HepG2 (cell line): ENCODE measurements at regions not wholly inside any gene's neighbourhood (a gene's known extent, or its start where the extent isn't known, plus 50 kb on each side); places are given as distances from the start of the nearest gene placed in this dataset.

Source experiments
- CHD4 ChIP-seq: fragments of 200-600 bp; sonication (generic); IDR thresholded peaks from 2 replicates; pipeline ENCODE4 v1.7.0; 2017; ENCODE audit warnings: mild to moderate bottlenecking, low read length, borderline replicate concordance
- ETV6 ChIP-seq: sonication (generic); formaldehyde crosslinking; conservative IDR thresholded peaks from 2 replicates; pipeline ENCODE4 v1.4.0; 2020; ENCODE audit warnings: missing genetic modification reagents
- FOXM1 ChIP-seq: sonication (generic); formaldehyde crosslinking; IDR thresholded peaks from 2 replicates; pipeline ENCODE4 v1.5.0; 2020; ENCODE audit warnings: missing genetic modification reagents
- HIVEP1 ChIP-seq: sonication (generic); formaldehyde crosslinking; IDR thresholded peaks from 2 replicates; pipeline ENCODE4 v1.4.0; 2020; ENCODE audit warnings: mild to moderate bottlenecking, missing genetic modification reagents
- HMG20A ChIP-seq: IDR thresholded peaks from 2 replicates; pipeline ENCODE4 v1.6.1; 2016; ENCODE audit warnings: borderline replicate concordance
- HNRNPK ChIP-seq: fragments of 200-400 bp; formaldehyde crosslinking; IDR thresholded peaks from 2 replicates; pipeline ENCODE4 v1.6.1; 2018; ENCODE audit warnings: low read length, low read depth, moderate library complexity, mild to moderate bottlenecking; ENCODE audit not compliant: poor library complexity, severe bottlenecking
- KDM5B ChIP-seq: sonication (generic); formaldehyde crosslinking; IDR thresholded peaks from 2 replicates; pipeline ENCODE4 v1.4.0; 2020; ENCODE audit warnings: missing genetic modification reagents, mild to moderate bottlenecking, borderline replicate concordance
- MAFG ChIP-seq: sonication (generic); formaldehyde crosslinking; IDR thresholded peaks from 2 replicates; pipeline ENCODE4 v1.5.1; 2020; ENCODE audit warnings: mild to moderate bottlenecking, missing genetic modification reagents
- MIER2 ChIP-seq: IDR thresholded peaks from 2 replicates; pipeline ENCODE4 v1.6.1; 2016; ENCODE audit warnings: missing biosample characterization, missing genetic modification reagents
- NR2F2 ChIP-seq: IDR thresholded peaks from 2 replicates; pipeline ENCODE4 v1.6.1; 2012; ENCODE audit warnings: low read depth, inconsistent platforms, borderline replicate concordance
- RFX3 ChIP-seq: IDR thresholded peaks from 2 replicates; pipeline ENCODE4 v1.6.1; 2016; ENCODE audit warnings: missing biosample characterization, missing genetic modification reagents
- YY1 ChIP-seq: IDR thresholded peaks from 2 replicates; pipeline ENCODE4 v1.6.1; 2011; ENCODE audit warnings: low read length, low read depth, moderate library complexity, mild to moderate bottlenecking; ENCODE audit not compliant: insufficient read depth, insufficient replicate concordance
- ZNF292 ChIP-seq: sonication (generic); formaldehyde crosslinking; IDR thresholded peaks from 2 replicates; pipeline ENCODE4 v1.8.1; 2022; ENCODE audit warnings: mild to moderate bottlenecking, low read depth, missing genetic modification reagents, borderline replicate concordance
- ZNF34 ChIP-seq: sonication (generic); formaldehyde crosslinking; IDR thresholded peaks from 2 replicates; pipeline ENCODE4 v1.4.0; 2020; ENCODE audit warnings: mild to moderate bottlenecking, missing genetic modification reagents, borderline replicate concordance
- ZNF446 ChIP-seq: sonication (generic); formaldehyde crosslinking; IDR thresholded peaks from 2 replicates; pipeline ENCODE4 v1.5.0; 2020; ENCODE audit warnings: mild to moderate bottlenecking, missing genetic modification reagents
- TF ChIP-seq, protein P1 (sequence below): sonication (generic); formaldehyde crosslinking; IDR thresholded peaks from 2 replicates; pipeline ENCODE4 v1.4.0; 2020; ENCODE audit warnings: low read depth, mild to moderate bottlenecking, missing genetic modification reagents
- TF ChIP-seq, protein P2 (sequence below): IDR thresholded peaks from 2 replicates; pipeline ENCODE4 v1.6.1; 2016; ENCODE audit warnings: low read depth, control low read depth
- TF ChIP-seq, protein P3 (sequence below): sonication (generic); formaldehyde crosslinking; IDR thresholded peaks from 2 replicates; pipeline ENCODE4 v1.8.1; 2022; ENCODE audit warnings: mild to moderate bottlenecking, missing genetic modification reagents
- TF ChIP-seq, protein P4 (sequence below): sonication (generic); formaldehyde crosslinking; IDR thresholded peaks from 2 replicates; pipeline ENCODE4 v1.4.0; 2020; ENCODE audit warnings: mild to moderate bottlenecking, missing genetic modification reagents
- TF ChIP-seq, protein P5 (sequence below): IDR thresholded peaks from 2 replicates; pipeline ENCODE4 v1.6.1; 2016; ENCODE audit warnings: mild to moderate bottlenecking, missing biosample characterization, missing genetic modification reagents
- TF ChIP-seq, protein P6 (sequence below): sonication (generic); formaldehyde crosslinking; IDR thresholded peaks from 2 replicates; pipeline ENCODE4 v1.4.0; 2020; ENCODE audit warnings: mild to moderate bottlenecking, missing genetic modification reagents

DNA sequence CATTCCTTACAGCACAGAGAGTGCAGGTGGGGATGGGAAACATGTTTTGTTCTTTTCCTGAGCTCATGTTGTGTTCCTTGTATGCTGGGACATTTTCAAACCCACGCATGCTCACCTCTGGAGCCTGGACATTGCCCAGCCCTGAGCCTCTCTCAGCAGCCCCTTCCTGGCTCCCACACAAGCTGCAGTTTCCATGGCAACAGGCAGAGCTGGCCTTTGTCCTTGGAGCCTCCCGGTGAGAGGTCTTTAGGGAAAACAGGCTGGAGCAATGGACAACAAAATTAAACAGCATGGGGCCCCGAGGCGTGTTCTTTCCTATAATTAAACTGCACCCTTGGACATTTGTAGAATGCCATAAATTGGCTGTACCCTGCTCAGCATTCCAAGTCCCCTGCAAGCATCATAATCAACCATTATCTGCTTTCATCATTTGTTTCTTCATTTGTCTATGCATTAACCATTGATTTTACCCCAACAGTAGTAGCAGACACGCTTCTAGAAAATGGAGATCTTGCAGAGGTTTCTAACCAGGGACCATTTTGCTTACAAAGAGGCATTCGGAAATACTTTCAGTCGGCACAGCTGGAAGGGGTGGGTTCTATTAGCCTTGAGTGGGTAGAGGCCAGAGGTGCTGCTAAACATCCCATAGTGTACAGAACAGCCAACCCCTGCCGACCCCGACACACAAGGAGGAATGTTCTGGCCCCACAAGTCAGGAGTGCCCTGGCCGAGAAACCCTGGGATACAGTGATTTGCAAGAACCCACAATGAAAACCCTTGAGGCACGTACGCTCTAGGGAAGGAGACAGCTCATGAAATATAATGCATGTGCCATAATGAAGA lies 133.4 kb upstream of the PEG3 start (continued):
- TF ChIP-seq RFX3 (CRISPR knock-in tag) (peak; percentile 98), MIER2 (CRISPR knock-in tag) (no peak), HMG20A (CRISPR knock-in tag) (no peak), HIVEP1 (CRISPR knock-in tag) (no peak), FOXM1 (CRISPR knock-in tag) (no peak), MAFG (CRISPR knock-in tag) (no peak), HNRNPK (no peak), CHD4 (no peak), ZNF292 (CRISPR knock-in tag) (peak; percentile 90; the same call in 1 of the 2 replicates), NR2F2 (no peak), ZNF34 (CRISPR knock-in tag) (no peak), YY1 (peak; percentile 18), ZNF446 (CRISPR knock-in tag) (no peak), ETV6 (no peak), KDM5B (CRISPR knock-in tag) (no peak)
- TF ChIP-seq, protein P1, sequence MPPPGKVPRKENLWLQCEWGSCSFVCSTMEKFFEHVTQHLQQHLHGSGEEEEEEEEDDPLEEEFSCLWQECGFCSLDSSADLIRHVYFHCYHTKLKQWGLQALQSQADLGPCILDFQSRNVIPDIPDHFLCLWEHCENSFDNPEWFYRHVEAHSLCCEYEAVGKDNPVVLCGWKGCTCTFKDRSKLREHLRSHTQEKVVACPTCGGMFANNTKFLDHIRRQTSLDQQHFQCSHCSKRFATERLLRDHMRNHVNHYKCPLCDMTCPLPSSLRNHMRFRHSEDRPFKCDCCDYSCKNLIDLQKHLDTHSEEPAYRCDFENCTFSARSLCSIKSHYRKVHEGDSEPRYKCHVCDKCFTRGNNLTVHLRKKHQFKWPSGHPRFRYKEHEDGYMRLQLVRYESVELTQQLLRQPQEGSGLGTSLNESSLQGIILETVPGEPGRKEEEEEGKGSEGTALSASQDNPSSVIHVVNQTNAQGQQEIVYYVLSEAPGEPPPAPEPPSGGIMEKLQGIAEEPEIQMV (CRISPR knock-in tag), result no peak
- TF ChIP-seq, protein P2, sequence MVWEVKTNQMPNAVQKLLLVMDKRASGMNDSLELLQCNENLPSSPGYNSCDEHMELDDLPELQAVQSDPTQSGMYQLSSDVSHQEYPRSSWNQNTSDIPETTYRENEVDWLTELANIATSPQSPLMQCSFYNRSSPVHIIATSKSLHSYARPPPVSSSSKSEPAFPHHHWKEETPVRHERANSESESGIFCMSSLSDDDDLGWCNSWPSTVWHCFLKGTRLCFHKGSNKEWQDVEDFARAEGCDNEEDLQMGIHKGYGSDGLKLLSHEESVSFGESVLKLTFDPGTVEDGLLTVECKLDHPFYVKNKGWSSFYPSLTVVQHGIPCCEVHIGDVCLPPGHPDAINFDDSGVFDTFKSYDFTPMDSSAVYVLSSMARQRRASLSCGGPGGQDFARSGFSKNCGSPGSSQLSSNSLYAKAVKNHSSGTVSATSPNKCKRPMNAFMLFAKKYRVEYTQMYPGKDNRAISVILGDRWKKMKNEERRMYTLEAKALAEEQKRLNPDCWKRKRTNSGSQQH (CRISPR knock-in tag), result no peak
- TF ChIP-seq, protein P3, sequence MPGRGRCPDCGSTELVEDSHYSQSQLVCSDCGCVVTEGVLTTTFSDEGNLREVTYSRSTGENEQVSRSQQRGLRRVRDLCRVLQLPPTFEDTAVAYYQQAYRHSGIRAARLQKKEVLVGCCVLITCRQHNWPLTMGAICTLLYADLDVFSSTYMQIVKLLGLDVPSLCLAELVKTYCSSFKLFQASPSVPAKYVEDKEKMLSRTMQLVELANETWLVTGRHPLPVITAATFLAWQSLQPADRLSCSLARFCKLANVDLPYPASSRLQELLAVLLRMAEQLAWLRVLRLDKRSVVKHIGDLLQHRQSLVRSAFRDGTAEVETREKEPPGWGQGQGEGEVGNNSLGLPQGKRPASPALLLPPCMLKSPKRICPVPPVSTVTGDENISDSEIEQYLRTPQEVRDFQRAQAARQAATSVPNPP, result no peak
- TF ChIP-seq, protein P4, sequence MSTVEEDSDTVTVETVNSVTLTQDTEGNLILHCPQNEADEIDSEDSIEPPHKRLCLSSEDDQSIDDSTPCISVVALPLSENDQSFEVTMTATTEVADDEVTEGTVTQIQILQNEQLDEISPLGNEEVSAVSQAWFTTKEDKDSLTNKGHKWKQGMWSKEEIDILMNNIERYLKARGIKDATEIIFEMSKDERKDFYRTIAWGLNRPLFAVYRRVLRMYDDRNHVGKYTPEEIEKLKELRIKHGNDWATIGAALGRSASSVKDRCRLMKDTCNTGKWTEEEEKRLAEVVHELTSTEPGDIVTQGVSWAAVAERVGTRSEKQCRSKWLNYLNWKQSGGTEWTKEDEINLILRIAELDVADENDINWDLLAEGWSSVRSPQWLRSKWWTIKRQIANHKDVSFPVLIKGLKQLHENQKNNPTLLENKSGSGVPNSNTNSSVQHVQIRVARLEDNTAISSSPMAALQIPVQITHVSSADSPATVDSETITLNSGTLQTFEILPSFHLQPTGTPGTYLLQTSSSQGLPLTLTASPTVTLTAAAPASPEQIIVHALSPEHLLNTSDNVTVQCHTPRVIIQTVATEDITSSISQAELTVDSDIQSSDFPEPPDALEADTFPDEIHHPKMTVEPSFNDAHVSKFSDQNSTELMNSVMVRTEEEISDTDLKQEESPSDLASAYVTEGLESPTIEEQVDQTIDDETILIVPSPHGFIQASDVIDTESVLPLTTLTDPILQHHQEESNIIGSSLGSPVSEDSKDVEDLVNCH (CRISPR knock-in tag), result no peak
- TF ChIP-seq, protein P5, sequence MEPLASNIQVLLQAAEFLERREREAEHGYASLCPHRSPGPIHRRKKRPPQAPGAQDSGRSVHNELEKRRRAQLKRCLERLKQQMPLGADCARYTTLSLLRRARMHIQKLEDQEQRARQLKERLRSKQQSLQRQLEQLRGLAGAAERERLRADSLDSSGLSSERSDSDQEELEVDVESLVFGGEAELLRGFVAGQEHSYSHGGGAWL (CRISPR knock-in tag), result no peak
- TF ChIP-seq, protein P6, sequence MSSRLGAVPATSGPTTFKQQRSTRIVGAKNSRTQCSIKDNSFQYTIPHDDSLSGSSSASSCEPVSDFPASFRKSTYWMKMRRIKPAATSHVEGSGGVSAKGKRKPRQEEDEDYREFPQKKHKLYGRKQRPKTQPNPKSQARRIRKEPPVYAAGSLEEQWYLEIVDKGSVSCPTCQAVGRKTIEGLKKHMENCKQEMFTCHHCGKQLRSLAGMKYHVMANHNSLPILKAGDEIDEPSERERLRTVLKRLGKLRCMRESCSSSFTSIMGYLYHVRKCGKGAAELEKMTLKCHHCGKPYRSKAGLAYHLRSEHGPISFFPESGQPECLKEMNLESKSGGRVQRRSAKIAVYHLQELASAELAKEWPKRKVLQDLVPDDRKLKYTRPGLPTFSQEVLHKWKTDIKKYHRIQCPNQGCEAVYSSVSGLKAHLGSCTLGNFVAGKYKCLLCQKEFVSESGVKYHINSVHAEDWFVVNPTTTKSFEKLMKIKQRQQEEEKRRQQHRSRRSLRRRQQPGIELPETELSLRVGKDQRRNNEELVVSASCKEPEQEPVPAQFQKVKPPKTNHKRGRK (CRISPR knock-in tag), result no peak
